Osteoblast (primary cell): ENCODE measurements at regions not wholly inside any gene's neighbourhood (a gene's known extent, or its start where the extent isn't known, plus 50 kb on each side); places are given as distances from the start of the nearest gene placed in this dataset.

Source experiments
- DNase-seq: peaks from one replicate; pipeline ENCODE4 v3.0.0; 2011; ENCODE audit warnings: low spot score, mixed read lengths; ENCODE audit not compliant: insufficient read length; ENCODE audit errors: missing footprints
- H2AFZ ChIP-seq: 2 replicates; pipeline ENCODE4 v1.6.0; 2011; ENCODE audit warnings: mild to moderate bottlenecking, low read length
- H3K27ac ChIP-seq: 2 replicates; pipeline ENCODE4 v1.5.1; 2011; ENCODE audit warnings: mild to moderate bottlenecking, low read depth, low read length, moderate library complexity
- H3K27me3 ChIP-seq: 2 replicates; pipeline ENCODE4 v1.6.0; 2012; ENCODE audit warnings: mild to moderate bottlenecking, control low read depth, inconsistent platforms, low read length, moderate library complexity; ENCODE audit not compliant: insufficient read depth
- H3K36me3 ChIP-seq: 2 replicates; pipeline ENCODE4 v1.5.1; 2011; ENCODE audit warnings: mild to moderate bottlenecking, low read length, control low read depth, moderate library complexity; ENCODE audit not compliant: insufficient read depth
- H3K4me1 ChIP-seq: 2 replicates; pipeline ENCODE4 v1.5.1; 2011; ENCODE audit warnings: mild to moderate bottlenecking, low read length, control low read depth, moderate library complexity; ENCODE audit not compliant: insufficient read depth
- H3K4me2 ChIP-seq: 2 replicates; pipeline ENCODE4 v1.6.0; 2011; ENCODE audit warnings: mild to moderate bottlenecking, low read length; ENCODE audit not compliant: insufficient read depth
- H3K4me3 ChIP-seq: fragments of 200-600 bp; sonication (generic); 3 replicates; pipeline ENCODE4 v1.5.1; 2012; ENCODE audit warnings: mild to moderate bottlenecking, low read length, inconsistent platforms; ENCODE audit not compliant: insufficient read depth
- H3K79me2 ChIP-seq: 2 replicates; pipeline ENCODE4 v1.6.0; 2012; ENCODE audit warnings: mild to moderate bottlenecking, low read length, control low read depth, inconsistent platforms; ENCODE audit not compliant: insufficient read depth
- H3K9me3 ChIP-seq: 2 replicates; pipeline ENCODE4 v1.5.1; 2011; ENCODE audit warnings: low read depth, low read length, control low read depth
- H4K20me1 ChIP-seq: 2 replicates; pipeline ENCODE4 v1.6.0; 2012; ENCODE audit warnings: mild to moderate bottlenecking, low read length, control low read depth; ENCODE audit not compliant: insufficient read depth
- CTCF ChIP-seq: IDR thresholded peaks from 2 replicates; pipeline ENCODE4 v1.5.1; 2011; ENCODE audit warnings: mild to moderate bottlenecking, low read depth, low read length, moderate library complexity; ENCODE audit errors: extremely low read depth

GRCh38 chr3:35223632-35224394 lies 415.5 kb upstream of the ARPP21 start:
- H3K4me3 ChIP-seq: no peak overlapping the region
- H2AFZ ChIP-seq: no peak overlapping the region
- H3K36me3 ChIP-seq: no peaks in the 10 kb centered on the region
- H3K4me2 ChIP-seq: no peak overlapping the region
- no peak overlapping the region for H3K27ac ChIP-seq
- no peaks in the 10 kb centered on the region for H3K4me1 ChIP-seq
- H3K27me3 ChIP-seq: no peaks in the 10 kb centered on the region
- DNase-seq: no peak
- H3K9me3 ChIP-seq: no peaks in the 10 kb centered on the region
- H3K79me2 ChIP-seq: no peaks in the 10 kb centered on the region
- no peaks in the 10 kb centered on the region for H4K20me1 ChIP-seq
- no peak for TF ChIP-seq CTCF

GRCh38 chr3:35224565-35225295 lies 414.6 kb upstream of the ARPP21 start:
- Histone ChIP-seq H2AFZ (no peak overlapping the region), H3K36me3 (no peaks in the 10 kb centered on the region), H3K9me3 (no peaks in the 10 kb centered on the region), H3K4me2 (no peak overlapping the region), H3K79me2 (no peaks in the 10 kb centered on the region), H3K27me3 (no peaks in the 10 kb centered on the region), H3K4me1 (no peaks in the 10 kb centered on the region), H3K4me3 (no peak overlapping the region), H3K27ac (no peak overlapping the region), H4K20me1 (no peaks in the 10 kb centered on the region)
- no peak for DNase-seq
- TF ChIP-seq CTCF: no peak

GRCh38 chr3:35241236-35241635 lies 398.1 kb upstream of the ARPP21 start:
- DNase-seq: no peak
- Histone ChIP-seq H3K4me3 (no peak overlapping the region), H3K27ac (no peak overlapping the region), H3K27me3 (no peaks in the 10 kb centered on the region), H3K36me3 (no peaks in the 10 kb centered on the region), H3K4me2 (no peak overlapping the region), H2AFZ (no peak overlapping the region), H3K9me3 (no peaks in the 10 kb centered on the region), H4K20me1 (no peaks in the 10 kb centered on the region), H3K79me2 (no peaks in the 10 kb centered on the region), H3K4me1 (no peaks in the 10 kb centered on the region)
- TF ChIP-seq CTCF: no peak

GRCh38 chr3:35254917-35255316 lies 384.4 kb upstream of the ARPP21 start:
- H3K4me1 ChIP-seq: no peaks in the 10 kb centered on the region
- H2AFZ ChIP-seq: no peak overlapping the region
- TF ChIP-seq CTCF: no peak
- no peaks in the 10 kb centered on the region for H3K27me3 ChIP-seq
- DNase-seq: peak; percentile 58
- no peak overlapping the region for H3K27ac ChIP-seq
- no peaks in the 10 kb centered on the region for H3K9me3 ChIP-seq
- no peaks in the 10 kb centered on the region for H3K36me3 ChIP-seq
- no peaks in the 10 kb centered on the region for H4K20me1 ChIP-seq
- no peaks in the 10 kb centered on the region for H3K79me2 ChIP-seq
- H3K4me2 ChIP-seq: no peak overlapping the region
- H3K4me3 ChIP-seq: no peak overlapping the region
